H1 (cell line): ENCODE measurements at regions not wholly inside any gene's neighbourhood (a gene's known extent, or its start where the extent isn't known, plus 50 kb on each side); places are given as distances from the start of the nearest gene placed in this dataset.

Experiments used
- CHD2 ChIP-seq: IDR thresholded peaks from 2 replicates; pipeline ENCODE4 v1.6.1; 2012; ENCODE audit warnings: low read length, improper control_type of control experiment
- CHD7 ChIP-seq: fragments of 300-600 bp; sonication (generic); IDR thresholded peaks from 2 replicates; pipeline ENCODE4 v1.7.1; 2012; ENCODE audit warnings: low read length, moderate library complexity, mild to moderate bottlenecking, inconsistent platforms; ENCODE audit not compliant: insufficient replicate concordance
- FOSL1 ChIP-seq: IDR thresholded peaks from 2 replicates; pipeline ENCODE4 v1.6.1; 2011; ENCODE audit warnings: mild to moderate bottlenecking, low read depth, low read length, moderate library complexity; ENCODE audit not compliant: insufficient read depth
- KDM1A ChIP-seq: fragments of 200-600, 300-600 bp; sonication (generic); IDR thresholded peaks from 2 replicates; pipeline ENCODE4 v1.7.1; 2016; ENCODE audit warnings: mild to moderate bottlenecking, low read length, borderline replicate concordance
- POU5F1 ChIP-seq: IDR thresholded peaks from 2 replicates; pipeline ENCODE4 v1.6.1; 2011; ENCODE audit warnings: low read depth, mild to moderate bottlenecking, low read length, moderate library complexity
- YY1 ChIP-seq: IDR thresholded peaks from 2 replicates; pipeline ENCODE4 v1.6.1; 2011; ENCODE audit warnings: low read depth, mild to moderate bottlenecking, low read length

GRCh38 chr14:43754838-43755237 is 752.2 kb downstream of the FSCB start (continued):
- TF ChIP-seq CHD7 (peak; percentile 94), KDM1A (peak; percentile 32; the same call in 1 of the 2 replicates), POU5F1 (peak; percentile 89), FOSL1 (no peak), YY1 (no peak), CHD2 (0 out of 2 replicates have a peak, but pooled peaks have one; percentile 28)
